NCI-H510A treated with DMSO at 0.1 percent for 48 hours (cell line): ENCODE measurements at regions not wholly inside any gene's neighbourhood (a gene's known extent, or its start where the extent isn't known, plus 50 kb on each side); places are given as distances from the start of the nearest gene placed in this dataset.

Experiments used
- DNase-seq: peaks from one replicate; lab custom pipeline; 2025; lab: John Stamatoyannopoulos, UW

DNA sequence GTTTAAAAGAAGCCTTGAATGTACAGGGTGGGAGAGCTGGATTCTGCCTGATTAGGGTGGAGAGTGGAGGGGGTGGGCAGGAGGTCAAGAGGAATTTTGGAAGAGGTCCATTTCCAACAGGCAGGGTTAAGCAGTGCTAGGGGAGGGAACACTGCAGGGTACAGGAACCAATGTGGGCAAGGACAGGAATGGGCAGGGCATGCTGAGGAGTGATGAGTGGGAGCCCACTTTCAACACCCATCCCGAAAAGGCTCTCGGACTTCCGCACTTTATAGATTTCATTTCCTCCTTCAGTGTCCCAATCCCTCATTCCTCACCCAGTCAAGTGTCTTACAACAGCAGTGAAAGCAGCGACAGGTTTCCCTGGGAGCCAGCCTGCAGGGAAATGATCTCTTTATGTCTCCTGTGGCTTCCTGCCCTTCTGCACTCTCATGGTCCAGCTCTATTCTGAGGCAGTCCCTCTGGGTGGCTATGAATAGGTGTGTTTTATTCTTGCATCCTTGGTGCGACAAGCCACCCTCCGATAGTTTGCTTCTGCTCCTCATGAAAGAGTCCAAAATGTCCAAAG, 50.5 kb upstream of the ZNF507 start:
- no peak for DNase-seq
